ENCODE measurements at regions not wholly inside any gene's neighbourhood (a gene's known extent, or its start where the extent isn't known, plus 50 kb on each side); places are given as distances from the start of the nearest gene placed in this dataset.

- DNase-seq: no peak
Observed at GRCh38 chr1:116299248-116299647, 73.8 kb upstream of the ATP1A1 start.

DNA sequence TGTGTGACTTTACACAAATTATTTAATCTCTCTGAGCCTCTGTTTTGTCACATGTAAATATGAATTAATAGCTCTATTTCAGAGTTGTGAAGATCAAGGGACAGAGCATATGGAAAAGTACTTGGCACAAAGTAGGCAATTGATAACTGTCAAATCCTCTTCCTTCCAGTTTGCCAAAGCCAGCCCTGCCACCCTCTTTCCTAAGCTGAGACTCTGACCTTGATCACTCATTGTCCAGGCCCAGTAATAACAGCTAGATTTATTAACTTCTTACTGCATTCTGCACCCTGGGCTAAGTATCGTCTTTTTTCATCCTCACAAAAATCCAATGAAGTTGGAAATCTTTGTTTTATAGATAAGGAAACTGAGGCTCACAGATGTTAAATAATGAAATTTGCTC is 70.8 kb upstream of the ATP1A1 start:
- DNase-seq: no peak

- no peak for DNase-seq
Observed at GRCh38 chr1:116306102-116306501, 66.9 kb upstream of the ATP1A1 start.

DNA sequence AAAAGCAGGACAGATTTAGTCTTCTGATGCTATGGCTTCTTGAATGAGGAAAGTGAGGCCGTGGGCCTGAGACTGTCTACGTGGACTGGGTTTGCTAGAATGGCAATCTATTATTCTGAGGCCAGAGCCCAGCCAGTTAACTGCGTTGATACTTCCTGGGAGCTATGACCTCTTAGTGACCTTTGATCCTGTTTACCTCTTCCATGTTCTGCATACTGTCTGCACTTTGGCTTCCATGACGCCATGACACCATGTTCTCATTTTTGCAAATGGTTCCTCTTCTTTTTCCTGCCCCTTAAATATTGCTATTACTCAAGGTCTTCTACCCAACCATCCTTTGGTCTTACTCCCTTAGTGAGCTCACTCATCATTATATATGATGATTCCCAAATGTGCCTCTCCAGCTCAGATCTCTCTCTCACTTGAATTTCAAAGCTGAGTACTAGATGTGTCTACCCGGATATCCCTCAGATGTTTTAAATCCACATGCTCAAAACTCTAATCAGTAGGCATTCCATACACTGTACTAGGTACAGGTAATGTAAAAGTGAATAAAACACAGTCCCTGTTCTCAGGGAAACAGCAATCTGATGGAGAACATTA is 66.1 kb upstream of the ATP1A1 start:
- DNase-seq: no peak

DNA sequence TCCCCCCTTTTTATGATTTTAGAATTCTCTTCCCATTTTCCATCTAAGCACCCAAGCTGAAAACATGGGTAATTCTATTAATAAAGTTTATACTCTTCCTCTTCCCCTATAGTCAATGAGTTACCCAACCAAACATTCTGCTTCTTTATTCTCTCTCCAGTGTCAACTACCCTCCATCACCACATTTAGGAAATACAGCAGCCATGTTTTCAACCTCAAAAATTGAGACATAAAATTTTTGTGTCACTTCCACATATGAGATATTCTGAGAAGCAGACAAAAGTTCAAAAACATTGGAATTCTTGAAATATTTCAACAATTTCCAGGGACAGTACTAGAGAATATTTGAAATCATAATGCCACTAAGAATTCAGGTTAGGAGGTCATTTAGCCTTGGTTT is 64.8 kb upstream of the ATP1A1 start:
- no peak for DNase-seq

GRCh38 chr1:116309090-116309870 is 63.8 kb upstream of the ATP1A1 start:
- DNase-seq: no peak

DNA sequence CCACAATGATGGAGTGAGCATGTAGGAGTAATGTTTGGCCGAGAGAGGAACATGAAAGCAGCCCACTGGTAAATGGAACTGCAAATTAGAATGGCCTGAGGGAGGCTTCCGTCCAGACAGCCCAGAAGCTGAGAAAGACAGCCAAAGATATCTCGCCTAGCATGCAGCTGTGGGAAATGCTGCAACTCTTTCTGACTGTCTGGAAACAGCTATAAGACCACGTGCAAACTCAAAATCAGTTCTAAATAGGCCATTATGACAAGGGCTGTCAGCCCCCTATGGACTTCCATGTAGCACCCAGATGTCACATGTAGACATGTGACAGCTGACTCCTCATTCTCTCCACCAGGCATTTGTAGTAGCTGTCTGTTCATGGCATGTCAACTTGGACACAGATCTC is 62.9 kb upstream of the ATP1A1 start:
- DNase-seq: no peak

DNA sequence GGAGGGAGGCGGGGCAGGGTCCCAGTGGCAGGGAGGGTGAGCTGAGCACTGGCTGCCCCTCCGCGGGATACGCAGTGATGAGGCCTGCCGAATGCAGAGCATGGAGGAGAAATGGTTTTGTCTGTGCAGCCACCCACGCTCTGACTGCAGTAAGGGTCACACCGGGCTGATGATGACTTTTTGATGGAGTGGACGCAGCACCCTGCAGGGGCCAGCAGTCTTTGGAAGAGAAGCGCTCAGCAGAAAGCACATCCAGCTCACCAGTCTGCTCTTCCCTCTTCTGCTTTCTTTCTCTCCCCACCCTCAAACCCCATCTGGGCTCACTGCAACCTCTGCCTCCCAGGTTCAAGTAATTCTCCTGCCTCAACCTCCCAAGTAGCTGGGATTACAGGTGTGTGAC is 61.9 kb upstream of the ATP1A1 start:
- DNase-seq: no peak

DNA sequence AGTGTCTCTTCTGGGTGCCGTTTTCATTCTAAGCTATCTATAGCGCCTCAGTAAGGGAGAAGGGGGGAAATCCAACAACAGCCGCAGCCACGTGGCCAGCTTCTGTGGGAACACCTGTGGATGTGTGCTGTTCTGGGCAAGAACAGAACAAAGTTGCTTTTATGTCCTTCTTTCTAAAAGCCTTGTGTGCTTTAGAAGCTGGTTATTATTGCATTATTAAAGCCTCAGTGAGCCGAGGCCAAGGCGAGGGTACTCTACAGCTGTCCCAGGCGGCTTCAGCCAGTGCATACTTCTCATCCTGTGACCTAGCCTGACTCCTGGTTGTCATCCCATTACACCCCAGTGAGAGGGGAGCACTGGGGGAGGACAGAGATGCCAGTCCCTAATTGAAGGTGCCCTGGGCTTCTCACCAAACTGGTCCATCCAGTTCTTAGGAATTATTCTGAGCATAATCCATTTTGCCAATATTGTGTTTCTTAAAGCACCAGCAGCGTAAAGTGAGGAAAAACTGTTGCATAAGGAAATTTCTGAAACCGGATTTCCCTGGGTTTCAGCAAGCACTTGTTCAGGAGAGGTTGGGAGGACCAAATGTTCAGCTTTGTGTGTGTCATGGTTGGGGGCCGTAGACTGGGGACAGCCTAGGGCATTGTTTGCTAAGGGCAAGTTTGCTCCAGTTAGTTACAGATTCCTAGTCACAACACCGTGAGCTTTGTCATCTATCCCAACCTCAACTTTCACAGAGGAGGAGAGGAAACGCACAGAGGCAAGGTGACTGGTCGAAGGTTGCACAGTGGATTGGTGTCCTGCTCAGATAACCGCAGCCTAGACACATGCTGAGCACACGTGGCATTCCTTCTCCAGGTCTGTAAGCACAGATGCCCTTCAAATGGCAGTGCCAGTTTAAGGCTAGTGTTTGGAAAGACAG is 61.0 kb upstream of the ATP1A1 start:
- DNase-seq: no peak

GRCh38 chr1:116312681-116313069 is 60.4 kb upstream of the ATP1A1 start:
- no peak for DNase-seq

GRCh38 chr1:116313776-116314175 is 59.3 kb upstream of the ATP1A1 start:
- no peak for DNase-seq

DNA sequence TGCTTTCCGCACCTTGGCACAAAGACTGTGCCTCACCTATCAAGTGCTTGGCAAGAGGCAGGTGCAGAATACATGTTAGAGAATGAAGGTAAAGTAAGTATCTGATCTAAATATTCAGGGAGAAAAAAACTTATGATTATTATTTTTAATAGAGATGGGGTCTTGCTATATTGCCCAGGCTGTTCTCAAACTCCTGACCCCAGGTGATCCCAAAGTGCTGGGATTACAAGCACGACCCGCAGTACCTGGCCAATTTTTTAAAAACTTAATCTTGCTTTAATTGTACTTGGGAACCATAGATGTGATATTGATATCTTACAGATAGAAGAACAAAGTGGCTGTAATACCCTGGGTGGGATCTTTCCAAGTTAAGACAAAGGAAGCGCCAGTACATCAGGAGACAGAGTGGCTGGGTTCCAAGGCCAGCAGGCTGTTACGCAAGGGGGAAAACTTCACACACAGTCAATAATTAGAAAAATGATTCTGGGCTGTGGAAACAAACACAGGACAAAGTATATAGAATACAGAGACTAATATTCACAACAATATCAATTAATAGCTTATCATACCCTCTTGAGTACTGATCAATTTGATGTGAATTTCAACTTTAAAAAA is 58.6 kb upstream of the ATP1A1 start:
- no peak for DNase-seq

DNA sequence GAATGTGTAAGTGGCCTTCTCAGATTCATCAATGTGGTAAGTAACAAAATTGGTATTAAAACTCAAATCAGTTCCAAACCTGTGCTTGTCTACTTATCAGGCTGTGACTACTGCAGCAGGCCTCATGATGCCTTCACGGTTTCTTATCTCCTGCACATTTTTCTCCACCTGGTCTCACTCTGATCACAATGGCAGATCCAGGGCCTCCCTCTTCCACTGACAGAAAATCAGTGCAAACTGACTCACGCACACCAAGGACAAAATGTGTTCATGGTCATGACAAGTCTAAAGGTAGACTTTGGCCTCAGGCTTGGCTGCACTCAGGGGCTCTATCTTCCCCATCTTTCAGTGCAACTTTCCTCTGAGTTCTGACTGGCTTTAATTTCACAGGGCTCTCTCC is 56.7 kb upstream of the ATP1A1 start:
- no peak for DNase-seq

DNA sequence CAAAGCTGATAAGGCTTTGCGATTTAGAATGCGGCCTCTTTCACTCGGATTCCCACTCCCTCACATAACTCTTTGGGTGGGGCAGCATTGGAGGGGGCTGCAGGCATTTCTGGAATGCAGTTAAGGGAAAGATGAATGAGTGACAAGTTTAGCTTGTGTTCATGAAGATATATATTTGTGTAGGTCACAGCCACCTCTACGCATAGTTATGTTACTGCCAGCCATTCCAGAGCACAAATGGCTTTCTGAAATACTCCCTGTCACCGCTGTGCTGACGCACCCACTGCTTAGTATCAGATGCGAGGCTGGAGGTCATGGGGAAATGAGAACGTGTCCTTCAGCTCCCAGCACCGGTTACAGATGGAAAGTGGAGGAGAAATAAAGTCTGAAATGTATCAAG is 54.1 kb upstream of the ATP1A1 start:
- no peak for DNase-seq

DNA sequence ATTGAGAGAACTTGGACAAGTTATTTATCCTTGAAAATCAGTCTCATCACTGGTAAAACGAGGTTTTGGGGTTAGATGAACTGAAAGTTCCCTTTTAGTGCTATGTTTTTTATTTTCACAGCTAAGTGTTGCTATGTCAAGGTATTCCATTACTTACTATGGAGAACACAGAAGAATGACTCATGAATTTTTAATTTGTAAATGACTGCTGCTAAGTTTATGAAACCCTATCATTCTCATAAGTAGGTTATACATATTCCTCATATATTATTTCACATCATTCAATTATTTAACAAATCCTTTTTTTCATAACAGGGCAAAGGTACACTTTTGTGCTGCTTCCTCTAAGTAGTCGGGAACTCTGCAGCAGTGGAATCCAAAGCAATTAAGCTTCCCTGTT is 52.2 kb upstream of the ATP1A1 start:
- DNase-seq: no peak

GRCh38 chr1:116321766-116322175 is 51.3 kb upstream of the ATP1A1 start:
- DNase-seq: no peak

DNA sequence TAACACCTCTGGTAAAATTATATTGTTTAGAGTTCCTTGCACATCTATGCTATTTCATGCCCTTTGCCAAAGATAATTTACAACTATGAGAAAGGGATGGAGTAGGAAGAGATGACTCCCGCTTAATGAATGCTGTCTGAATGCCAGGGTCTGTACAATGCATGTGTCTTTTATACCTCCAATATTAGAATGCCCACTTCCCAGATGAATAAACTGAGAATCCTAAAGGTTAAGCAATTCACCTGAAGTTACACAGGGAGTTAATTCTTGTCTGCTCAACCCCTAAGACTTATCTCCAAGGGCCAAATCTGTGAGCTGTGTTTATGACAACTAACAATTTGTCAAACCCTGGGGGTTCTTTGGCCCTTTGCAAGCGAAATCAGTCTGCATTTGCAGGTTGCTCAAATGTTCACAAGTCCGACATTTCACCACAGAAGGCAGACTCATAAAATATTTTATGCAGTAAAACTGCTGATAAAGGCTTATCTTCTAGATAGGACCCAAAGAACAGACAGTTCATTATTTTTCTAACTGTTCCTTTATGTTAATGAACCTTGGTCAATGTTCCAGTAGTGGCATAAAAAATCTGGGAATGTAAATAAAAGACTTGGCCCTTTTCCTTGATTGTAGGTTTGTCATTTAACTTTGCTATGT is 50.2 kb upstream of the ATP1A1 start:
- no peak for DNase-seq

Data from right forelimb (tissue), 1 donor.